ENCODE measurements at regions not wholly inside any gene's neighbourhood (a gene's known extent, or its start where the extent isn't known, plus 50 kb on each side); places are given as distances from the start of the nearest gene placed in this dataset.

- no peak for TF ChIP-seq RAD21 (IDR thresholded peaks at IDR 0.05; ENCODE audit: low read depth)
- no peak for TF ChIP-seq CTCF (IDR thresholded peaks at IDR 0.05 in 2 of 3, conservative IDR thresholded peaks at IDR 0.05 in 1 of 3; ENCODE audit: borderline replicate concordance in 1 of 3, insufficient read depth in 1 of 3, low read depth in 2 of 3, low read length in 2 of 3)
- no peak for TF ChIP-seq SP1 (IDR thresholded peaks at IDR 0.05; ENCODE audit: low read depth)
- TF ChIP-seq POLR2AphosphoS5 (IDR thresholded peaks at IDR 0.05; ENCODE audit: low read depth, low read length): no peak
- TF ChIP-seq EZH2 (IDR thresholded peaks at IDR 0.05): no peak
- no peak for TF ChIP-seq JUND (IDR thresholded peaks at IDR 0.05)
- TF ChIP-seq EZH2phosphoT487 (IDR thresholded peaks at IDR 0.05; ENCODE audit: borderline replicate concordance): no peak
- no peak for TF ChIP-seq REST (IDR thresholded peaks at IDR 0.05; ENCODE audit: low read depth)
- TF ChIP-seq ZFX (IDR thresholded peaks at IDR 0.05): no peak
- no peak for TF ChIP-seq POLR2A (IDR thresholded peaks at IDR 0.05; ENCODE audit: borderline replicate concordance, extremely low read depth, insufficient read depth, insufficient read length)
- no peak for TF ChIP-seq MAX (IDR thresholded peaks at IDR 0.05)
- TF ChIP-seq CEBPB (IDR thresholded peaks at IDR 0.05; ENCODE audit: low read depth): no peak
Observed at GRCh38 chr6:14254505-14254904, 136.9 kb downstream of the CD83 start.

Data from HCT116 (cell line).